ENCODE measurements at regions not wholly inside any gene's neighbourhood (a gene's known extent, or its start where the extent isn't known, plus 50 kb on each side); places are given as distances from the start of the nearest gene placed in this dataset.

- TF ChIP-seq FOXP2 (optimal IDR thresholded peaks at IDR 0.05; ENCODE audit: borderline replicate concordance, extremely low read depth, extremely low read length, insufficient read depth) (no peak), TAF1 (IDR thresholded peaks at IDR 0.05; ENCODE audit: borderline replicate concordance, insufficient read depth, low read length) (no peak)
Observed at GRCh38 chr18:67924656-67925055, 408.1 kb upstream of the DSEL start.
